Kidney glomerular epithelial cell (primary cell): ENCODE measurements at regions not wholly inside any gene's neighbourhood (a gene's known extent, or its start where the extent isn't known, plus 50 kb on each side); places are given as distances from the start of the nearest gene placed in this dataset.

Source experiments
- DNase-seq: peaks from one replicate; lab custom pipeline; 2025; lab: John Stamatoyannopoulos, UW

DNA sequence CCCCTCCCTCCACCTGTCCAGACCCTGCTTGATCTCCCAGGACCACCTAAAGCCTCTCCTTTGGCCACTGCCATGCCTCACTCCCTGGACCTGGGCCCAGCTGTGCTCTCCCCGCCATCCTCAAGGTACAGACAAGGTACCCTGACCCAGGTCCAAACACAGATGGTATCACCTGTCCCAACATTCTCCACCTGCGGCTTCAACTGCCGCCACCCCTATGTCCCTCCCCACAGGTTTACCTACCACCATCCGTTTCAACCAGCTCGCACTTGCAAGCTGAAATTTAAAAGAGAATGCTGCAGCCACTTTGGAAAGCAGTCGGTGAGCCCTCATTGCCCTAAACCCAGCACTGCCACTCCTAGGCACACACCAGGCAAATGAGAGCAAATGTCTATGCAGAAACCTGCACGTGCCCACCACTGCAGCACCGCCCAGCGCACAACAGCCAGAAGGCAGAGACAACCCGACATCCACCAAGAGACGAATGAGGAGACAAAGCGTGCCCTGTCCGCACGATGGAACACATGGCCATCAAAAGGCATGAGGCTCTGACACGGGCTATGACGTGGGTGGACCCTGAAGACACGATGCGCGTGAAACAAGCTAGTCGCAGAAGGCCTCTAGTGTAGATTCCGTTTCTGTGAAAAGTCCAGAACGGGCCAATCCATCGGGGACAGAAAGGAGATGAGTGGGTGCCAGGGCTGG lies 71.0 kb downstream of the RFLNA start:
- no peak for DNase-seq
